Muscle layer of duodenum (tissue), 2 donors: ENCODE measurements at regions not wholly inside any gene's neighbourhood (a gene's known extent, or its start where the extent isn't known, plus 50 kb on each side); places are given as distances from the start of the nearest gene placed in this dataset.

Source experiments
- H3K27ac ChIP-seq: one replicate; pipeline ENCODE4 v1.7.0; 2013; ENCODE audit warnings: mild to moderate bottlenecking, low read length
- H3K27me3 ChIP-seq: one replicate; pipeline ENCODE4 v1.7.0; 2013; ENCODE audit warnings: low read depth, mild to moderate bottlenecking, control low read depth, low read length
- H3K36me3 ChIP-seq, 2 donors: one replicate each; pipeline ENCODE4 v1.7.0; 2013; ENCODE audit warnings: low read length in 2 of 2, control low read depth in 1 of 2, mild to moderate bottlenecking in 1 of 2; ENCODE audit not compliant: insufficient read depth in 2 of 2, control insufficient read depth in 1 of 2
- H3K4me1 ChIP-seq, 2 donors: one replicate each; pipeline ENCODE4 v1.7.0; 2013; ENCODE audit warnings: low read length in 2 of 2, mild to moderate bottlenecking in 2 of 2, control low read depth in 1 of 2, moderate library complexity in 1 of 2; ENCODE audit not compliant: insufficient read depth in 2 of 2, control insufficient read depth in 1 of 2
- H3K4me3 ChIP-seq, 2 donors: one replicate each; pipeline ENCODE4 v1.7.0; 2013; ENCODE audit warnings: low read length in 2 of 2, low read depth in 1 of 2, mild to moderate bottlenecking in 1 of 2
- H3K9me3 ChIP-seq, 2 donors: one replicate each; pipeline ENCODE4 v1.7.0; 2013; ENCODE audit warnings: low read length in 2 of 2, control low read depth in 1 of 2, mild to moderate bottlenecking in 1 of 2; ENCODE audit not compliant: control insufficient read depth in 1 of 2
- donor health status: healthy.

DNA sequence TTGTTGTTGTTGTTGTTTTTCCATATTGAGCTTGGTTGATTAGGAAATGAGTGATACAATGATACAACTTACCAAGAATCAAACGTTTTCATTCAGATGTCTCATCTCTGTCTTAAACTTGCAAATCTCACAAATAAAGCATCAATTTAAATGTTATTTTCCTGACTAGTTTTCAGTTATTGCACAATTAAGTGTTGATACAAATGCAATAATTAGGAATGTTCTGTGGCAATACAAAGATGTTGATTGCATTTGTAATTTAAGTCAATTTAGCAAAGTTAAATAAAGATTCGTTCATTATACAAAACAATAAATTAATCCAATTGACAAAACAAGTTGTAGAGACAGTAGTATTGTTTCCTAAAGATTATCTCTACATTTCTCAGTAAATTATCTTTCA lies 392.3 kb upstream of the ZNF804A start:
- no peak overlapping the region for H3K27ac ChIP-seq
- no peaks in the 10 kb centered on the region for H3K4me1 ChIP-seq
- no peak overlapping the region for H3K4me3 ChIP-seq
- no peaks in the 10 kb centered on the region for H3K27me3 ChIP-seq
- H3K36me3 ChIP-seq = no peaks in the 10 kb centered on the region
- H3K9me3 ChIP-seq = no peaks in the 10 kb centered on the region

DNA sequence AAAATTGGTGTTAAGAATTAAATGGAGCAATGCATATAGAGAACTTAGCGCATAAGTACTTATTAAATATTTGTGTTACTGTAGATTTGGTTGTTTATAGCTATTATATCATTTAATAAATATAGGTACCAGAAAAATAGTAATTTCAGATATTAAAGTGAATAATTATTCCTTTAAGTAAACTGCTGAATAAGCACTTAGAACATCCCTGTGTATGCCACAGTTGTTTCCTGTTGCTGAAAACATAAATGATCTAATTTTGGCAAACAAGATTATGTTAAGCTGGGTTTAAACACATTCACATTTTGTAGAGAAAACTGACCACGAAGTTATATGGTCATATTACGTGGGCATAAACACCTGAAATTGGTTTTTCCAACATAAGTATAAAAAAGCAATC lies 388.0 kb upstream of the ZNF804A start:
- no peak overlapping the region for H3K27ac ChIP-seq
- peaks cover 0 to 1% of the 10 kb centered on the region in 2 donors for H3K9me3 ChIP-seq
- H3K36me3 ChIP-seq = no peaks in the 10 kb centered on the region
- no peaks in the 10 kb centered on the region for H3K27me3 ChIP-seq
- no peaks in the 10 kb centered on the region for H3K4me1 ChIP-seq
- H3K4me3 ChIP-seq = no peak overlapping the region

DNA sequence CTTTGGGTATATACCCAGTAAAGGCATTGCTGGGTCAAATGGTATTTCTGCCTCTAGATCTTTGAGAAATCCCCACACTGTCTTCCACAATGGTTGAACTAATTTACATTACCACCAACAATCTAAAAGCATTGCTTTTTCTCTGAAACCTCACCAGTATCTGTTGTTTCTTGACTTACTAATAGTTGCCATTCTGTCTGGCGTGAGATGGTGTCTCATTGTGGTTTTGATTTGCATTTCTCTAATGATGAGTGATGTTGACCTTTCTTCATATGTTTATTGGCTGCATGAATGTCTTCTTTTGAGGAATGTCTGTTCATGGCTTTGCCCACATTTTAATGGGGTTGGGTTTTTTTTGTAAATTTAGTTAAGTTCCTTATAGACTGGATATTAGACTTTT lies 382.6 kb upstream of the ZNF804A start:
- H3K4me3 ChIP-seq = no peak overlapping the region
- H3K9me3 ChIP-seq = peaks cover 0 to 2% of the 10 kb centered on the region in 2 donors
- no peaks in the 10 kb centered on the region for H3K27me3 ChIP-seq
- no peaks in the 10 kb centered on the region for H3K36me3 ChIP-seq
- H3K27ac ChIP-seq = no peak overlapping the region
- no peaks in the 10 kb centered on the region for H3K4me1 ChIP-seq

GRCh38 chr2:184256611-184257010 lies 341.7 kb upstream of the ZNF804A start:
- no peak overlapping the region for H3K4me3 ChIP-seq
- H3K36me3 ChIP-seq = no peaks in the 10 kb centered on the region
- no peaks in the 10 kb centered on the region for H3K4me1 ChIP-seq
- no peak overlapping the region for H3K27ac ChIP-seq
- no peaks in the 10 kb centered on the region for H3K9me3 ChIP-seq
- H3K27me3 ChIP-seq = no peaks in the 10 kb centered on the region

DNA sequence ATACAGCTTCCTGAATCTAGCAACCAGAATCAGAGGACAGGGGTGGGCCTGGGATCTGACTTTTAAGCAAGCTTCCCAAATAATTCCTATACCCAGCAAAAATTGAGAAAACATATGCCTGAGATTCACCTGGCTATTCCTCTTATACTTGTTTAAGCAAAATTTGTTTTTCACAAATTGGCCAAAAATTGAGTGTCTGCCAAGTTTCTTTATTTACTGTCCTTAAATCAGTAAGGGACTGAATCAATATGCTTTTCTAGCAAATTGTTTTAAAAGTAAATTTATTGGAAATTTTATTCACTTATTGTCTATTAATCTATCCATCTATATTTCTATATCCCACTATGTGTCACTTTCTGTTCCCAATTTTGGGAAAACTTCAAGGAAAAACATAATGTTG lies 337.0 kb upstream of the ZNF804A start:
- no peak overlapping the region for H3K27ac ChIP-seq
- no peaks in the 10 kb centered on the region for H3K36me3 ChIP-seq
- no peak overlapping the region for H3K4me3 ChIP-seq
- no peaks in the 10 kb centered on the region for H3K27me3 ChIP-seq
- no peaks in the 10 kb centered on the region for H3K4me1 ChIP-seq
- H3K9me3 ChIP-seq = no peaks in the 10 kb centered on the region

DNA sequence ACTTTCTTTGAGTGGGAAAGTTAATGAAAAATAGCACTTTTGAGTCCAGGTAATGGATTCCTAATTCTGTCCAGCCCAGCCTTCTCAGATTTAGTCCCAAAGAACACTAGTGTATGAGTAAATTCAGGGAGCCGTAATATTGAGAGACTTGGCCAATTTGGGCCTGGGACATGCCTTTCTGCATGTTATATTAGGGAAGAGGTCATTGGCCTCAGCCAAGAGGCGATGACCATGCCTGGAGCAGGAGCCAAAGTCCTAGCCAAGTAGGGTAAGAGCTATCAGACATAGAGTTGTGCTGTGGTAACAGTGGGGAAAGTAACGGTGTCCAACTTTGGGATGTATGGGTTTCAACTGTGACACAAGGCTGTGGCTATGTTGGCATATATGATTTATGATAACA lies 336.5 kb upstream of the ZNF804A start:
- H3K36me3 ChIP-seq = no peaks in the 10 kb centered on the region
- H3K4me3 ChIP-seq = no peak overlapping the region
- no peaks in the 10 kb centered on the region for H3K27me3 ChIP-seq
- H3K4me1 ChIP-seq = no peaks in the 10 kb centered on the region
- no peak overlapping the region for H3K27ac ChIP-seq
- no peaks in the 10 kb centered on the region for H3K9me3 ChIP-seq

- H3K9me3 ChIP-seq = no peaks in the 10 kb centered on the region
- no peaks in the 10 kb centered on the region for H3K36me3 ChIP-seq
- no peaks in the 10 kb centered on the region for H3K4me1 ChIP-seq
- no peak overlapping the region for H3K4me3 ChIP-seq
- H3K27ac ChIP-seq = no peak overlapping the region
- no peaks in the 10 kb centered on the region for H3K27me3 ChIP-seq
Measured at GRCh38 chr2:184268900-184269477, 329.3 kb upstream of the ZNF804A start.

- H3K27me3 ChIP-seq = no peaks in the 10 kb centered on the region
- no peak overlapping the region for H3K27ac ChIP-seq
- H3K9me3 ChIP-seq = no peaks in the 10 kb centered on the region
- no peaks in the 10 kb centered on the region for H3K4me1 ChIP-seq
- H3K36me3 ChIP-seq = no peaks in the 10 kb centered on the region
- H3K4me3 ChIP-seq = no peak overlapping the region
Measured at GRCh38 chr2:184270660-184271059, 327.7 kb upstream of the ZNF804A start.

DNA sequence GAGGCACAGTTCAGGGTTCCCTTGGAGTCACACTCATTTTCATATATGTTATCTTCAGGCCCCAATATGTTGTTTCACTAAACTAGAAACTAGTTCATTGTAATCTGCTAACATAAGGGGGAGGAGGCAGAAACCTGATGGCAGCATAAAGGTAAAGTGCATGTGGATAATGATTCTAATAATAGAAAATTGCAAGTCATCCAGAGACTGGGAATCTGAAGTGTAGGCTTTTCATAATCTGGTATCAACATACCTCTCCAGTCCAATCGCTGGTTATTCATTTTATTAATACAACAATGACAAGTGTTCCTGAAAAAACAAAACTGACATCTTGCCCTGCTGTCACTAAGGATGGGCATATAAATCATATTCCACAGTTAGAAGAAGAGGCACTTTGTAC lies 326.3 kb upstream of the ZNF804A start:
- Histone ChIP-seq H3K4me1 (no peaks in the 10 kb centered on the region), H3K27me3 (no peaks in the 10 kb centered on the region), H3K4me3 (no peak overlapping the region), H3K27ac (no peak overlapping the region), H3K9me3 (no peaks in the 10 kb centered on the region), H3K36me3 (no peaks in the 10 kb centered on the region)

DNA sequence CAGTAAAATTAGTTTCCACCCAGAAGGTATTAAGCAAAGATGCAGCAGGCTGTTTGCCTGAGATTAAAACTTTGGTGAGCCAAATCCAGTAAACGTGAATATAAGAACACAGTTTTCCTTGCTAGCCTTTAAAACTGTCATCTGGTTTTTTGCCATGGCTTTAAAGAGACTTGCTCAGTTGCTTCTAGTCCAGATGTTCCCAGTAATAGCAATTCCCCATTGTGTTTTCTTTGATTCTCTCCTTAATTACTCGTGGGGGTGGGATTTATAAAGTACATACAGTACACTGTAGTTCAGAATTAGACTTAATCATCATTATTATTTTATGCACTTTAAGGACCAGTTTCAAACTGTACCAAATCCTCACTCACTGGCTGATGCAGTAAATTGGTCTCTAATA lies 303.5 kb upstream of the ZNF804A start:
- no peaks in the 10 kb centered on the region for H3K4me1 ChIP-seq
- H3K27me3 ChIP-seq = no peaks in the 10 kb centered on the region
- H3K9me3 ChIP-seq = no peaks in the 10 kb centered on the region
- no peak overlapping the region for H3K27ac ChIP-seq
- no peak overlapping the region for H3K4me3 ChIP-seq
- no peaks in the 10 kb centered on the region for H3K36me3 ChIP-seq

DNA sequence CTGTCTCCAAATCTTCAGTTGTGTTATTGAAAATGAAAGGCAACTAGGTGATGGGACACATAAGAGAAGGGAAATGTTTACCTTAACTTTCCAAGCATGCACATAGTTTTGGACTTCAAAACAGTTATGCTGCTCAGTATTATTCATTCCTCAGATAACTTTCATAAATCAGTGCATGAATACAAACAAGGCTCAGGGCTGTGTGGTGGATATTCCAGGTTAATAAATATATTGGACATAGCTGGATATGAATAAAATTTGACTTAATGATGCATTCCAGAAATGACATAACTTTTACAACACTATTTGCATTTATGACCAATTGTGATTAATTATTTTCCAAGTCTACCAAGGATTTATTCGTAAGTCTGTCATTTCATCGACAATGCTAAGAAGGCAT lies 301.2 kb upstream of the ZNF804A start:
- H3K4me3 ChIP-seq = no peak overlapping the region
- H3K4me1 ChIP-seq = no peaks in the 10 kb centered on the region
- H3K27ac ChIP-seq = no peak overlapping the region
- H3K9me3 ChIP-seq = no peaks in the 10 kb centered on the region
- no peaks in the 10 kb centered on the region for H3K27me3 ChIP-seq
- H3K36me3 ChIP-seq = no peaks in the 10 kb centered on the region

DNA sequence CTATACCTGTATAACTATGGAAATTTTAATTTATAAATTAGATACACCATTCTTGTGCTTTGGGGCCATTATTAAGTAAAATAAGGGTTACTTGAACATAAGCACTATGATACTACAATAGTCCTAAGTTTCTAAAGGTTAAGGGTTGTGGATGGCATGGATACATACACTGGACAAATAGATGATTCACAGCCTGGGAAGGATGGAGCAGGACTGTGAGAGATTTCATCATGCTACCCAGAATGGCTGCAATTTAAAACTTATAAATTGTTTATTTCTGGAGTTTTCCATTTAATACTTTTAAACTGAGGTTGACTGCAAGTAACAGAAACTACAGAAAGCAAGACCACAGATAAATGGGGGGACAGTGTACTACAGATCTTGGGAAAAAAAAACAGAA lies 295.8 kb upstream of the ZNF804A start:
- Histone ChIP-seq H3K27me3 (no peaks in the 10 kb centered on the region), H3K27ac (no peak overlapping the region)

More for the DNA sequence above, 295.8 kb upstream of the ZNF804A start:
- no peak overlapping the region for H3K4me3 ChIP-seq
- H3K9me3 ChIP-seq = no peaks in the 10 kb centered on the region
- H3K4me1 ChIP-seq = no peaks in the 10 kb centered on the region
- H3K36me3 ChIP-seq = no peaks in the 10 kb centered on the region
